GM23338 (cell line): ENCODE measurements at regions not wholly inside any gene's neighbourhood (a gene's known extent, or its start where the extent isn't known, plus 50 kb on each side); places are given as distances from the start of the nearest gene placed in this dataset.

Experiments
- ATAC-seq: fragments of 200-7000 bp; cut with Tn5 transposase; 3 replicates; pipeline ENCODE4 v1.9.1; 2020
- DNase-seq: peaks from one replicate; pipeline ENCODE4 v3.0.0-alpha.2; 2015; ENCODE audit warnings: low spot score
- H2AFZ ChIP-seq: fragments of 200-600 bp; sonication (generic); 2 replicates; pipeline ENCODE4 v1.8.0; 2016; ENCODE audit warnings: antibody characterized with exemption, mild to moderate bottlenecking, moderate library complexity
- H3F3A ChIP-seq: fragments of 200-600 bp; sonication (generic); replicated peaks from 2 replicates; pipeline ENCODE4 v1.8.0; 2017; ENCODE audit warnings: antibody characterized with exemption, mixed run types, low read depth
- H3K27ac ChIP-seq: fragments of 200-600 bp; sonication (generic); 2 replicates; pipeline ENCODE4 v1.6.1; 2016; ENCODE audit warnings: low read depth
- H3K27me3 ChIP-seq: fragments of 200-600 bp; sonication (generic); 2 replicates; pipeline ENCODE4 v1.8.0; 2016; ENCODE audit warnings: mild to moderate bottlenecking, mixed run types, moderate library complexity; ENCODE audit not compliant: insufficient read depth
- H3K36me3 ChIP-seq: fragments of 200-600 bp; sonication (generic); 2 replicates; pipeline ENCODE4 v1.8.0; 2016; ENCODE audit warnings: mild to moderate bottlenecking; ENCODE audit not compliant: insufficient read depth
- H3K4me1 ChIP-seq: fragments of 200-600 bp; sonication (generic); 2 replicates; pipeline ENCODE4 v1.8.0; 2016; ENCODE audit warnings: mild to moderate bottlenecking, moderate library complexity; ENCODE audit not compliant: insufficient read depth
- H3K4me2 ChIP-seq: fragments of 200-600 bp; sonication (generic); 2 replicates; pipeline ENCODE4 v1.7.1; 2017; ENCODE audit warnings: mixed run types
- H3K4me3 ChIP-seq: fragments of 200-600 bp; sonication (generic); 2 replicates; pipeline ENCODE4 v1.6.1; 2016; ENCODE audit warnings: mixed run types
- H3K79me2 ChIP-seq: fragments of 200-600 bp; sonication (generic); replicated peaks from 2 replicates; pipeline ENCODE4 v1.8.0; 2017; ENCODE audit warnings: mild to moderate bottlenecking; ENCODE audit not compliant: insufficient read depth
- H3K9me2 ChIP-seq: fragments of 200-600 bp; sonication (generic); 2 replicates; pipeline ENCODE4 v1.8.0; 2017; ENCODE audit not compliant: insufficient read depth
- H4K20me1 ChIP-seq: fragments of 200-600 bp; sonication (generic); replicated peaks from 2 replicates; pipeline ENCODE4 v1.8.0; 2017; ENCODE audit warnings: mild to moderate bottlenecking; ENCODE audit not compliant: insufficient read depth
- H3K27ac Mint-ChIP-seq: 2 replicates; pipeline ENCODE4 v1.8.0; 2020; ENCODE audit warnings: inconsistent platforms, mild to moderate bottlenecking, moderate library complexity, mixed read lengths
- H3K27me3 Mint-ChIP-seq: 3 replicates; pipeline ENCODE4 v1.8.0; 2022; ENCODE audit warnings: low read depth, mild to moderate bottlenecking, moderate library complexity, mixed read lengths, inconsistent platforms; ENCODE audit not compliant: insufficient read depth, poor library complexity
- H3K36me3 Mint-ChIP-seq: 3 replicates; pipeline ENCODE4 v1.8.0; 2021; ENCODE audit warnings: low read depth, mild to moderate bottlenecking, inconsistent platforms, moderate library complexity, mixed read lengths
- H3K4me1 Mint-ChIP-seq: 3 replicates; pipeline ENCODE4 v1.8.0; 2020; ENCODE audit warnings: mild to moderate bottlenecking, inconsistent platforms, mixed read lengths
- H3K4me3 Mint-ChIP-seq: 3 replicates; pipeline ENCODE4 v1.8.0; 2021; ENCODE audit warnings: moderate library complexity, mild to moderate bottlenecking, inconsistent platforms, mixed read lengths
- H3K9me3 Mint-ChIP-seq: 3 replicates; pipeline ENCODE4 v1.8.0; 2020; ENCODE audit warnings: moderate library complexity, mild to moderate bottlenecking, inconsistent platforms, mixed read lengths
- CREB1 ChIP-seq: fragments of 250-450 bp; sonication (Bioruptor Pico); IDR thresholded peaks from 2 replicates; pipeline ENCODE4 v1.5.0; 2020; ENCODE audit warnings: low read depth, mild to moderate bottlenecking, moderate library complexity
- ETS1 ChIP-seq: IDR thresholded peaks from 2 replicates; pipeline ENCODE4 v1.6.1; 2016; ENCODE audit warnings: antibody characterized with exemption
- EZH2 ChIP-seq: fragments of 200-600 bp; sonication (generic); IDR thresholded peaks from one replicate; pipeline ENCODE4 v1.8.0; 2017; ENCODE audit warnings: antibody characterized with exemption, mild to moderate bottlenecking, low read depth; ENCODE audit not compliant: unreplicated experiment
- EZH2phosphoT487 ChIP-seq: fragments of 200-600 bp; sonication (generic); IDR thresholded peaks from one replicate; pipeline ENCODE4 v1.8.1; 2018; ENCODE audit warnings: antibody characterized with exemption; ENCODE audit not compliant: unreplicated experiment
- JUNB ChIP-seq: IDR thresholded peaks from one replicate; pipeline ENCODE4 v1.6.1; 2016; ENCODE audit warnings: antibody characterized with exemption; ENCODE audit not compliant: unreplicated experiment
- NANOG ChIP-seq: IDR thresholded peaks from 2 replicates; pipeline ENCODE4 v1.6.1; 2016; ENCODE audit warnings: antibody characterized with exemption, borderline replicate concordance
- POLR2AphosphoS5 ChIP-seq: IDR thresholded peaks from 2 replicates; pipeline ENCODE4 v1.6.1; 2016; ENCODE audit warnings: antibody characterized with exemption, low read depth
- REST ChIP-seq: IDR thresholded peaks from one replicate; pipeline ENCODE4 v1.6.1; 2018; ENCODE audit warnings: antibody characterized with exemption; ENCODE audit not compliant: unreplicated experiment
- STAT1 ChIP-seq: IDR thresholded peaks from one replicate; pipeline ENCODE4 v1.6.1; 2016; ENCODE audit warnings: antibody characterized with exemption; ENCODE audit not compliant: unreplicated experiment
- ZNF114 ChIP-seq: fragments of 250-450 bp; sonication (Bioruptor Pico); IDR thresholded peaks from 2 replicates; pipeline ENCODE4 v1.5.0; 2020; ENCODE audit warnings: mild to moderate bottlenecking, moderate library complexity
- ZNF331 ChIP-seq: fragments of 250-450 bp; sonication (Bioruptor Pico); IDR thresholded peaks from 2 replicates; pipeline ENCODE4 v1.5.0; 2020; ENCODE audit warnings: low read depth, mild to moderate bottlenecking, moderate library complexity
- TF ChIP-seq, protein P1 (sequence below), 2 experiments: fragments of 200-600 bp in 1 of 2; sonication (generic) in 1 of 2; conservative IDR thresholded peaks; 2 replicates each; pipeline versions ENCODE4 v1.5.1 to v1.6.1; 2016 to 2017; ENCODE audit warnings: antibody characterized with exemption in 2 of 2, low read depth in 2 of 2, mild to moderate bottlenecking in 2 of 2, moderate library complexity in 1 of 2
- TF ChIP-seq, protein P2 (sequence below): fragments of 250-450 bp; sonication (Bioruptor Pico); IDR thresholded peaks from 2 replicates; pipeline ENCODE4 v1.5.0; 2020; ENCODE audit warnings: mild to moderate bottlenecking, moderate library complexity

GRCh38 chr6:68192988-68193387 lies 442.1 kb upstream of the ADGRB3 start:
- Mint-ChIP-seq H3K4me3 (no peak overlapping the region), H3K27ac (no peak overlapping the region), H3K4me1 (peaks cover 9% of the 10 kb centered on the region; the same call in 2 of the 3 replicates), H3K36me3 (peaks cover 24% of the 10 kb centered on the region), H3K27me3 (no peaks in the 10 kb centered on the region), H3K9me3 (peaks cover 32% of the 10 kb centered on the region)
- Histone ChIP-seq H3K9me2 (peaks cover 5% of the 10 kb centered on the region), H2AFZ (no peak overlapping the region), H3K27ac (no peak overlapping the region), H3K27me3 (no peaks in the 10 kb centered on the region), H3K4me3 (no peak overlapping the region), H3K79me2 (no peaks in the 10 kb centered on the region), H3K36me3 (0 out of 2 replicates have a peak, but pooled peaks cover 6% of the 10 kb centered on the region), H3F3A (no peaks in the 10 kb centered on the region), H4K20me1 (no peaks in the 10 kb centered on the region), H3K4me1 (no peaks in the 10 kb centered on the region), H3K4me2 (no peak overlapping the region)
- ATAC-seq: no peak
- DNase-seq: no peak
- TF ChIP-seq POLR2AphosphoS5 (no peak), STAT1 (no peak), EZH2phosphoT487 (no peak), EZH2 (no peak), ETS1 (no peak), JUNB (no peak), ZNF331 (CRISPR knock-in tag) (no peak), REST (no peak), CREB1 (CRISPR knock-in tag) (no peak), NANOG (no peak), ZNF114 (CRISPR knock-in tag) (no peak)
- TF ChIP-seq, protein P1, sequence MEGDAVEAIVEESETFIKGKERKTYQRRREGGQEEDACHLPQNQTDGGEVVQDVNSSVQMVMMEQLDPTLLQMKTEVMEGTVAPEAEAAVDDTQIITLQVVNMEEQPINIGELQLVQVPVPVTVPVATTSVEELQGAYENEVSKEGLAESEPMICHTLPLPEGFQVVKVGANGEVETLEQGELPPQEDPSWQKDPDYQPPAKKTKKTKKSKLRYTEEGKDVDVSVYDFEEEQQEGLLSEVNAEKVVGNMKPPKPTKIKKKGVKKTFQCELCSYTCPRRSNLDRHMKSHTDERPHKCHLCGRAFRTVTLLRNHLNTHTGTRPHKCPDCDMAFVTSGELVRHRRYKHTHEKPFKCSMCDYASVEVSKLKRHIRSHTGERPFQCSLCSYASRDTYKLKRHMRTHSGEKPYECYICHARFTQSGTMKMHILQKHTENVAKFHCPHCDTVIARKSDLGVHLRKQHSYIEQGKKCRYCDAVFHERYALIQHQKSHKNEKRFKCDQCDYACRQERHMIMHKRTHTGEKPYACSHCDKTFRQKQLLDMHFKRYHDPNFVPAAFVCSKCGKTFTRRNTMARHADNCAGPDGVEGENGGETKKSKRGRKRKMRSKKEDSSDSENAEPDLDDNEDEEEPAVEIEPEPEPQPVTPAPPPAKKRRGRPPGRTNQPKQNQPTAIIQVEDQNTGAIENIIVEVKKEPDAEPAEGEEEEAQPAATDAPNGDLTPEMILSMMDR (conservative IDR thresholded peaks at IDR 0.05; ENCODE audit: low read depth in 2 of 2): no peak
- TF ChIP-seq, protein P2, sequence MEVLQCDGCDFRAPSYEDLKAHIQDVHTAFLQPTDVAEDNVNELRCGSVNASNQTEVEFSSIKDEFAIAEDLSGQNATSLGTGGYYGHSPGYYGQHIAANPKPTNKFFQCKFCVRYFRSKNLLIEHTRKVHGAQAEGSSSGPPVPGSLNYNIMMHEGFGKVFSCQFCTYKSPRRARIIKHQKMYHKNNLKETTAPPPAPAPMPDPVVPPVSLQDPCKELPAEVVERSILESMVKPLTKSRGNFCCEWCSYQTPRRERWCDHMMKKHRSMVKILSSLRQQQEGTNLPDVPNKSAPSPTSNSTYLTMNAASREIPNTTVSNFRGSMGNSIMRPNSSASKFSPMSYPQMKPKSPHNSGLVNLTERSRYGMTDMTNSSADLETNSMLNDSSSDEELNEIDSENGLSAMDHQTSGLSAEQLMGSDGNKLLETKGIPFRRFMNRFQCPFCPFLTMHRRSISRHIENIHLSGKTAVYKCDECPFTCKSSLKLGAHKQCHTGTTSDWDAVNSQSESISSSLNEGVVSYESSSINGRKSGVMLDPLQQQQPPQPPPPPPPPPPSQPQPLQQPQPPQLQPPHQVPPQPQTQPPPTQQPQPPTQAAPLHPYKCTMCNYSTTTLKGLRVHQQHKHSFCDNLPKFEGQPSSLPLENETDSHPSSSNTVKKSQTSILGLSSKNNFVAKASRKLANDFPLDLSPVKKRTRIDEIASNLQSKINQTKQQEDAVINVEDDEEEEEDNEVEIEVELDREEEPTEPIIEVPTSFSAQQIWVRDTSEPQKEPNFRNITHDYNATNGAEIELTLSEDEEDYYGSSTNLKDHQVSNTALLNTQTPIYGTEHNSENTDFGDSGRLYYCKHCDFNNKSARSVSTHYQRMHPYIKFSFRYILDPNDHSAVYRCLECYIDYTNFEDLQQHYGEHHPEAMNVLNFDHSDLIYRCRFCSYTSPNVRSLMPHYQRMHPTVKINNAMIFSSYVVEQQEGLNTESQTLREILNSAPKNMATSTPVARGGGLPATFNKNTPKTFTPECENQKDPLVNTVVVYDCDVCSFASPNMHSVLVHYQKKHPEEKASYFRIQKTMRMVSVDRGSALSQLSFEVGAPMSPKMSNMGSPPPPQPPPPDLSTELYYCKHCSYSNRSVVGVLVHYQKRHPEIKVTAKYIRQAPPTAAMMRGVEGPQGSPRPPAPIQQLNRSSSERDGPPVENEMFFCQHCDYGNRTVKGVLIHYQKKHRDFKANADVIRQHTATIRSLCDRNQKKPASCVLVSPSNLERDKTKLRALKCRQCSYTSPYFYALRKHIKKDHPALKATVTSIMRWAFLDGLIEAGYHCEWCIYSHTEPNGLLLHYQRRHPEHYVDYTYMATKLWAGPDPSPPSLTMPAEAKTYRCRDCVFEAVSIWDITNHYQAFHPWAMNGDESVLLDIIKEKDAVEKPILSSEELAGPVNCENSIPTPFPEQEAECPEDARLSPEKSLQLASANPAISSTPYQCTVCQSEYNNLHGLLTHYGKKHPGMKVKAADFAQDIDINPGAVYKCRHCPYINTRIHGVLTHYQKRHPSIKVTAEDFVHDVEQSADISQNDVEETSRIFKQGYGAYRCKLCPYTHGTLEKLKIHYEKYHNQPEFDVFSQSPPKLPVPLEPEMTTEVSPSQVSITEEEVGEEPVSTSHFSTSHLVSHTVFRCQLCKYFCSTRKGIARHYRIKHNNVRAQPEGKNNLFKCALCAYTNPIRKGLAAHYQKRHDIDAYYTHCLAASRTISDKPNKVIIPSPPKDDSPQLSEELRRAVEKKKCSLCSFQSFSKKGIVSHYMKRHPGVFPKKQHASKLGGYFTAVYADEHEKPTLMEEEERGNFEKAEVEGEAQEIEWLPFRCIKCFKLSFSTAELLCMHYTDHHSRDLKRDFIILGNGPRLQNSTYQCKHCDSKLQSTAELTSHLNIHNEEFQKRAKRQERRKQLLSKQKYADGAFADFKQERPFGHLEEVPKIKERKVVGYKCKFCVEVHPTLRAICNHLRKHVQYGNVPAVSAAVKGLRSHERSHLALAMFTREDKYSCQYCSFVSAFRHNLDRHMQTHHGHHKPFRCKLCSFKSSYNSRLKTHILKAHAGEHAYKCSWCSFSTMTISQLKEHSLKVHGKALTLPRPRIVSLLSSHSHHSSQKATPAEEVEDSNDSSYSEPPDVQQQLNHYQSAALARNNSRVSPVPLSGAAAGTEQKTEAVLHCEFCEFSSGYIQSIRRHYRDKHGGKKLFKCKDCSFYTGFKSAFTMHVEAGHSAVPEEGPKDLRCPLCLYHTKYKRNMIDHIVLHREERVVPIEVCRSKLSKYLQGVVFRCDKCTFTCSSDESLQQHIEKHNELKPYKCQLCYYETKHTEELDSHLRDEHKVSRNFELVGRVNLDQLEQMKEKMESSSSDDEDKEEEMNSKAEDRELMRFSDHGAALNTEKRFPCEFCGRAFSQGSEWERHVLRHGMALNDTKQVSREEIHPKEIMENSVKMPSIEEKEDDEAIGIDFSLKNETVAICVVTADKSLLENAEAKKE: no peak
